ENCODE measurements at regions not wholly inside any gene's neighbourhood (a gene's known extent, or its start where the extent isn't known, plus 50 kb on each side); places are given as distances from the start of the nearest gene placed in this dataset.

DNA sequence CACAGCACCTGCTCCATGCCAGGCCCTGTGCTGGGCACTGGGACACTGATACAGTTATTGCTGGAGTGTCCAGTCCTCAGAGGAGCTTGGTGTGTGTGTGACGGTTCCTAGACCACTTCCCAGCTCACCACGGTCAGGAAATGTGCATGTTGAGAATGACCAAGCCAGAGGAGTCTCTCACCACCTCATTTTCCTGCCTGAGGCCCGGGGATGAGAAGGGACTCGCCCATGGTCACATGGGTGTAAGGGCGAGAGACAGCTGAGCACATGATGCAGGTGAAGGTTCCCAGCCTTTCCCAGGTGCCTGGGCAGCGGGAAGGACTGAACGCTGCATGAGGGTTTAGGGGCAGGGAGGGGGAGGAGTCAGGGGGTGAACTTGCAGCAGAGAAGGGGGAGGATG lies 180.9 kb upstream of the TLE3 start:
- Histone ChIP-seq H3K4me3 (ENCODE audit: low read depth, low read length) (no peak overlapping the region), H3K9ac (ENCODE audit: low read length) (no peak overlapping the region), H3K27me3 (ENCODE audit: control insufficient read depth, insufficient read depth, low read length) (no peaks in the 10 kb centered on the region), H3K27ac (ENCODE audit: low read depth, low read length) (no peak overlapping the region), H3K9me3 (ENCODE audit: control insufficient read depth, insufficient read depth, low read depth, low read length) (no peaks in the 10 kb centered on the region), H3K36me3 (ENCODE audit: control insufficient read depth, insufficient read depth, low read length) (no peaks in the 10 kb centered on the region), H3K4me1 (ENCODE audit: control insufficient read depth, insufficient read depth, low read length) (no peaks in the 10 kb centered on the region)

DNA sequence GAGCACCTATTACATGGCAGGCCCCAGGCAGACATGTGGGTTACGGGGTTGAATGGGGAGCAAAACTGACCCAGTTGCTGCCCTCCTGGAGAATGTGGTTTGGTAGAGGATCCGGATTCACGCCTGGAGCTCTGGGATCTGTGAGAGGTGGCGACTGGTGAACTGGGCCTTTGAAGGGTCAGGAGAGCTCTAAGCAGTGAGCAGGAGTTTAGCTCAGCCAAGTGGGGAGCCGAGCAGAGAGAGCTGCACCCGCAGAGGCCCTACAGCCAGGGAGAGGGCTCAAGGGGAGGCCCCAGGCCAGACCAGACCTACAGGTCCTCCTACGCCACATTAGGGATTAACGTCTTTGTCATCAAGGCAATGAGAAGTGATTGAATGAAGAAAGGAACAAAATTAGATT lies 179.8 kb upstream of the TLE3 start:
- Histone ChIP-seq H3K9ac (ENCODE audit: low read length) (no peak overlapping the region), H3K4me1 (ENCODE audit: control insufficient read depth, insufficient read depth, low read length) (peaks cover 8% of the 10 kb centered on the region; the same call in 1 of the 2 replicates), H3K9me3 (ENCODE audit: control insufficient read depth, insufficient read depth, low read depth, low read length) (no peaks in the 10 kb centered on the region), H3K27me3 (ENCODE audit: control insufficient read depth, insufficient read depth, low read length) (no peaks in the 10 kb centered on the region), H3K4me3 (ENCODE audit: low read depth, low read length) (no peak overlapping the region), H3K36me3 (ENCODE audit: control insufficient read depth, insufficient read depth, low read length) (no peaks in the 10 kb centered on the region), H3K27ac (ENCODE audit: low read depth, low read length) (no peak overlapping the region)

GRCh38 chr15:70276401-70276800 lies 178.7 kb upstream of the TLE3 start:
- Histone ChIP-seq H3K9me3 (ENCODE audit: control insufficient read depth, insufficient read depth, low read depth, low read length) (no peaks in the 10 kb centered on the region), H3K9ac (ENCODE audit: low read length) (no peak overlapping the region), H3K4me1 (ENCODE audit: control insufficient read depth, insufficient read depth, low read length) (peaks cover 15% of the 10 kb centered on the region; the same call in 1 of the 2 replicates), H3K27ac (ENCODE audit: low read depth, low read length) (no peak overlapping the region), H3K27me3 (ENCODE audit: control insufficient read depth, insufficient read depth, low read length) (no peaks in the 10 kb centered on the region), H3K36me3 (ENCODE audit: control insufficient read depth, insufficient read depth, low read length) (no peaks in the 10 kb centered on the region), H3K4me3 (ENCODE audit: low read depth, low read length) (no peak overlapping the region)

- Histone ChIP-seq H3K27ac (ENCODE audit: low read depth, low read length) (no peak overlapping the region), H3K9ac (ENCODE audit: low read length) (no peak overlapping the region), H3K4me3 (ENCODE audit: low read depth, low read length) (no peak overlapping the region), H3K27me3 (ENCODE audit: control insufficient read depth, insufficient read depth, low read length) (no peaks in the 10 kb centered on the region), H3K36me3 (ENCODE audit: control insufficient read depth, insufficient read depth, low read length) (no peaks in the 10 kb centered on the region), H3K4me1 (ENCODE audit: control insufficient read depth, insufficient read depth, low read length) (peaks cover 22% of the 10 kb centered on the region), H3K9me3 (ENCODE audit: control insufficient read depth, insufficient read depth, low read depth, low read length) (no peaks in the 10 kb centered on the region)
Observed at GRCh38 chr15:70275461-70276138, 177.9 kb upstream of the TLE3 start.

- Histone ChIP-seq H3K27me3 (ENCODE audit: control insufficient read depth, insufficient read depth, low read length) (peaks cover 4% of the 10 kb centered on the region; the same call in 1 of the 2 replicates), H3K9ac (ENCODE audit: low read length) (no peak overlapping the region), H3K9me3 (ENCODE audit: control insufficient read depth, insufficient read depth, low read depth, low read length) (no peaks in the 10 kb centered on the region), H3K4me1 (ENCODE audit: control insufficient read depth, insufficient read depth, low read length) (peaks cover 29% of the 10 kb centered on the region), H3K36me3 (ENCODE audit: control insufficient read depth, insufficient read depth, low read length) (no peaks in the 10 kb centered on the region), H3K4me3 (ENCODE audit: low read depth, low read length) (no peak overlapping the region), H3K27ac (ENCODE audit: low read depth, low read length) (no peak overlapping the region)
Observed at GRCh38 chr15:70274908-70275307, 177.2 kb upstream of the TLE3 start.

DNA sequence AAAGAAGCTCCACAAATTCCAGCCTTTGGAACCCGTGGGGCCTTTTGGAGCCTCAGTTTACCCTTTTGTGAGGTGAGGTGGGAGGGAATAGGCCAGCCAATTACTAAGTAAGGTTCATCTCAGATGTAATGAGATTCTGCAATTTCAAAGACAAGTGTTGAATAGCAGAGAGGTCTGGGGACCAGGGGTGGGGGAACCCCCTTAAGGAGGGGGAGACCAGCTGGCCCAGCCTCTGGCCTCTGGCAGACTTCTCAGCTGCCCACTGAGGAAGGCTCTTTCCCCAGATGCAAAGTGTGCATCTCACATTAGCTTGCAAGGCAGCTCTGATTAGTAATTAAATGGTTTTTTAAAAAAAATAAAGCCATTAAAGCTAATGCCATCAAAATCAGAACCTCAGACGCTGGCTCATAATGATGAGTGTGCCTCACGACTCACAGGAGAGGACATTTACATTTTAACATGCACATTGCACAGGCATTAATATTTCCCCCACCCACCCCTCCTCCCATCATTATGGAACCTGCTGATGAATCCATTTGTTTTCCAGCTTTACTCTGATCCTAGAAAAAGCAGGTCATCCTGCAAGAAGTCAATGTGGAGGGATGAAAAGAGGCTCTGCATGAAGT lies 176.7 kb upstream of the TLE3 start:
- Histone ChIP-seq H3K27me3 (ENCODE audit: control insufficient read depth, insufficient read depth, low read length) (peaks cover 9% of the 10 kb centered on the region; the same call in 1 of the 2 replicates), H3K27ac (ENCODE audit: low read depth, low read length) (no peak overlapping the region), H3K9ac (ENCODE audit: low read length) (no peak overlapping the region), H3K9me3 (ENCODE audit: control insufficient read depth, insufficient read depth, low read depth, low read length) (no peaks in the 10 kb centered on the region), H3K4me1 (ENCODE audit: control insufficient read depth, insufficient read depth, low read length) (peaks cover 29% of the 10 kb centered on the region), H3K36me3 (ENCODE audit: control insufficient read depth, insufficient read depth, low read length) (no peaks in the 10 kb centered on the region), H3K4me3 (ENCODE audit: low read depth, low read length) (no peak overlapping the region)

DNA sequence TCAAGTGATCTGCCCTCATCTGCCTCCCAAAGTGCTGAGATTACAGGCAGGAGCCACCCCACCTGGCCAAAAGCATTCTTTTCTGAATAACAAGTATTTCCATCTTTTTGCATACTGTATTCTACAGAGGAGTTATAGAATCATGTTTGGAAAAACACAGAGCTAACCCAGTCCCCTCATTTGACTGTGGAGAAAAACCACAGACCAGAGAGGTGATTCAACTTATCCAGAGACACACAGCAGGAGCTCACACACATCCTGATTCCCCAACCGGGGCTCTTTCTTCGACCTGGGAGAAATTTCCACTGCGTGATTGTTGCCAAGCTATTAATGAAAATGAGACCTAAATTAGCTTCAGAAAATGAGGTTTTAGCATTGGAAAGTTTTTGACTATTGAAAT lies 176.1 kb upstream of the TLE3 start:
- no peak overlapping the region for H3K27ac ChIP-seq (ENCODE audit: low read depth, low read length)
- H3K9me3 ChIP-seq (ENCODE audit: control insufficient read depth, insufficient read depth, low read depth, low read length): no peaks in the 10 kb centered on the region
- no peak overlapping the region for H3K9ac ChIP-seq (ENCODE audit: low read length)
- no peaks in the 10 kb centered on the region for H3K36me3 ChIP-seq (ENCODE audit: control insufficient read depth, insufficient read depth, low read length)
- H3K27me3 ChIP-seq (ENCODE audit: control insufficient read depth, insufficient read depth, low read length): peaks cover 9% of the 10 kb centered on the region; the same call in 1 of the 2 replicates
- peaks cover 29% of the 10 kb centered on the region for H3K4me1 ChIP-seq (ENCODE audit: control insufficient read depth, insufficient read depth, low read length)
- no peak overlapping the region for H3K4me3 ChIP-seq (ENCODE audit: low read depth, low read length)

DNA sequence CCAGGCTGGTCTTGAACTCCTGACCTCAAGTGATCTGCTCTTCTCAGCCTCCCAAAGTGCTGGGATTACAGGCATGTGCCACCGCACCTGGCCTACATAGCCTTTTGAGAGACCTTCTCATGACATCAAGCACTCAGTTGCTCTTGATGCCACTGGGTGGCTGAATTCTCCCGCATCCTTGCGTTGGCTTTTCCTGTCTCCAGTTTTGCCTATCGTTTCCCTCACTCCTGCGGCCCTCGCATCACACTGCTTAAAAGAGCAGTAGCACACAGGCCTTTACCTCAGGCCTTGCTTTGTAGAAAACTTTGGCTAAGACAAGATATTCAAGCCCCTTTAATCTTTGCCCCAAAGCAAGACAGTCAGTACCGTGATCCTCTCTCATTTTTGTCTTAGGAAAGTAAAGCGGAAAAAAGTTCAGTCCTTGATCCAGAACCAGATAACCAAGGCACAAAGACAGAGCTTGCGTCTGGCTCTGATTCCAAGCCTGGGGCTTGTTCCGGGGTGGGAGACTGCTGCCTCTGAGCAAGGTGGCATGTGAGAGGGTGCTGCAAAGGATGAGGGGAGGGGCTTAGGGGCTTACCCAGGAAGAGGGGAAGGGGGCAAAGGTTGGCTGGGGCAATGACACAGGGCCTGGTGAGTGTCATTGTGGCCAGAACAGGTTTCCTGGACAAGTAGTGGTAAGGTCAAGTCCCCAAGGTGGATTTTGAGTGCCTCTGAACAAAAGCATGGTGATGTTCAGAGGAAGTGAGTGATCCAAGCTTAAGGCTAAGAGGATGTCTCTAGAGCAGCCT lies 175.0 kb upstream of the TLE3 start:
- Histone ChIP-seq H3K4me1 (ENCODE audit: control insufficient read depth, insufficient read depth, low read length) (peaks cover 29% of the 10 kb centered on the region), H3K9me3 (ENCODE audit: control insufficient read depth, insufficient read depth, low read depth, low read length) (no peaks in the 10 kb centered on the region), H3K36me3 (ENCODE audit: control insufficient read depth, insufficient read depth, low read length) (no peaks in the 10 kb centered on the region), H3K9ac (ENCODE audit: low read length) (no peak overlapping the region), H3K27ac (ENCODE audit: low read depth, low read length) (0 out of 2 replicates have a peak overlapping the region, but pooled peaks have one; percentile 24), H3K4me3 (ENCODE audit: low read depth, low read length) (no peak overlapping the region), H3K27me3 (ENCODE audit: control insufficient read depth, insufficient read depth, low read length) (peaks cover 14% of the 10 kb centered on the region; the same call in 1 of the 2 replicates)

DNA sequence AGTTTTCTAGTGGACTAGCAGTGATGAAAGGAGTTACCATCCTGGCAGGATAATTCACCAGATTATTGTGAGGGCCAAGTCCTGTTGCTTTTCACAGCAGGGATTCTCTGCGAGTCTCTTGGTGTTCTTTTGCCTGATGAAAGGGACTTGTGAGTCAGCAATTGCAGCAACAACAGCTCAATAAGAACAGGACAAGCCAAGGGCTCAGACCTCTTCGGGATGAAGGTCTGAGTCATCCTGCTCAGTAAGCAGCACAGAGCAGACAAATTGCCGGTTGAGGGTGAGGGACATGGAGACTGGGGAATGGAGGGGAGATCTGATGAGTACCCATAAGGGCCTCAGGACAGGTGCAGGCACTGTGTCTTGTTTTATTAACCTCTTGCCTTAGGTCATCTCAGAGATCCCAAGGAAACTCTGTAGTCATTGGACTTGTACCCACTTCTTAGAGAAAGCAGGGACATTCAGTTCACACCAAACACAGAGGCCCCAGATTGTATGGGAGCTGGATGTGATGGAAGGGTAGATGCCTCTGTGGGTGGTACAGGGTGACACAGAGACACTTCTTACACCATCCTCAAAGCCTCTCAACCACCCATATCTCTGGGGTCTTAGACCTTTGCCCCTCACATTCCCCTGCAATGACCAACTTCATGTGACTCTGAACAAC lies 173.8 kb upstream of the TLE3 start:
- Histone ChIP-seq H3K36me3 (ENCODE audit: control insufficient read depth, insufficient read depth, low read length) (no peaks in the 10 kb centered on the region), H3K27ac (ENCODE audit: low read depth, low read length) (no peak overlapping the region), H3K4me3 (ENCODE audit: low read depth, low read length) (no peak overlapping the region), H3K27me3 (ENCODE audit: control insufficient read depth, insufficient read depth, low read length) (peaks cover 14% of the 10 kb centered on the region; the same call in 1 of the 2 replicates), H3K4me1 (ENCODE audit: control insufficient read depth, insufficient read depth, low read length) (peaks cover 33% of the 10 kb centered on the region), H3K9ac (ENCODE audit: low read length) (no peak overlapping the region), H3K9me3 (ENCODE audit: control insufficient read depth, insufficient read depth, low read depth, low read length) (no peaks in the 10 kb centered on the region)

DNA sequence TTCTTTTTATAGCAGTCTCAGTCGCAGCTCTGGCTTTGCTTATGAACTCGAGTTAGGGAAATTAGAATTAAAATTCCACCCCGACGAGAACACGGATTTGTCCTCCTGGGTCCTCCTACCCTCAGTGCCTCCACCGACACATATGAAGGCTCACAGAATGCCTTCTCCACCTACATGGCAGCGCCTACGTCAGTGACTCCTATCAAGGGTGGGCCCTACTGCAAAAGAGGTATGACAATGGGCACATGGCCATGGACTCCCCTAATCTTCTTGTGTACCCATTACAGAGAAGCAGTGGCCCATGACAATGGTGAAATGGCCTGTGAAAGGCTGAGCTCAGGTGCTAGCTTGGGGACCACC lies 173.0 kb upstream of the TLE3 start:
- Histone ChIP-seq H3K4me3 (ENCODE audit: low read depth, low read length) (no peak overlapping the region), H3K27me3 (ENCODE audit: control insufficient read depth, insufficient read depth, low read length) (peaks cover 14% of the 10 kb centered on the region; the same call in 1 of the 2 replicates), H3K9me3 (ENCODE audit: control insufficient read depth, insufficient read depth, low read depth, low read length) (no peaks in the 10 kb centered on the region), H3K36me3 (ENCODE audit: control insufficient read depth, insufficient read depth, low read length) (no peaks in the 10 kb centered on the region), H3K27ac (ENCODE audit: low read depth, low read length) (no peak overlapping the region), H3K9ac (ENCODE audit: low read length) (no peak overlapping the region), H3K4me1 (ENCODE audit: control insufficient read depth, insufficient read depth, low read length) (peaks cover 33% of the 10 kb centered on the region)
